IPS DF 19.7 (cell line): ENCODE measurements at regions not wholly inside any gene's neighbourhood (a gene's known extent, or its start where the extent isn't known, plus 50 kb on each side); places are given as distances from the start of the nearest gene placed in this dataset.

ENCODE experiments used
- DNase-seq: peaks from one replicate; pipeline ENCODE4 v3.0.0-alpha.2; 2013; ENCODE audit warnings: low read depth, low spot score

DNA sequence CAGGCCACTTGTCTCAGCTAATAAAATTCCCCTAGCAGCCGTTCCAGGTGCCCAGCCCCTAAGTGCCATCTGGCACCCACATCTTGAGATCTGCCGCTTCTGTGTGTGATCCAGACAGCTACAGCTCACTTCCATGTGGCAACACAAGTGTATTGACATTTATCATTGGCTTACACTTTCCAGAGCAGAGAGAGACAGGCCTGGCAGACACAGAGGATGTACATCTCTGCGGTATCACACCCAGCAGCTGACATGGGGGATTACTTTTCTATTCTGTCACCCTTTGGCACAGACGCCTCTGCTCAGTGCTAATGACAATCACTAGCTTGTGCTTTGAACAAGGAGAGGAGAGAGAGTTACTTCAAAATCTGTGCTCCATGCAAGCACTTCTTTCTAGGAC lies 195.9 kb downstream of the KDR start:
- no peak for DNase-seq

DNA sequence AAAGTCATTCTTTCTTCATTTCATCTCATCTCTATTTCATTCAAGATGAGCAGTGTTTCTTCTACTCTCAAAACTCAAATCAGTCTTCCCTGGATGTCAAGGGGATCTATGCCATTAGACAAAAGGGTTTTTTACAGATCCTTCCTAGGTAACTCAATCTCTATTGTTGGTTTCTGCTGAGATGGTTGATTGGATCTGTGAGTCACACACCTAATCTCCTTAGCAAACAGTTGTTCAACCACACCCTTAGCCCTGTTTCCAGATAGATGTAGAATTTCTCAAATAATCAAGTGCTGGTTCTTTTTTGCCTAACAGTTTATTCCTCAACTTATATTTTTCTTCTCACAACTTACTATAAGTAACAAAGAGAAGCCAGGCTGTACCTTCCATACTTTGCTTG lies 200.5 kb downstream of the KDR start:
- no peak for DNase-seq

DNA sequence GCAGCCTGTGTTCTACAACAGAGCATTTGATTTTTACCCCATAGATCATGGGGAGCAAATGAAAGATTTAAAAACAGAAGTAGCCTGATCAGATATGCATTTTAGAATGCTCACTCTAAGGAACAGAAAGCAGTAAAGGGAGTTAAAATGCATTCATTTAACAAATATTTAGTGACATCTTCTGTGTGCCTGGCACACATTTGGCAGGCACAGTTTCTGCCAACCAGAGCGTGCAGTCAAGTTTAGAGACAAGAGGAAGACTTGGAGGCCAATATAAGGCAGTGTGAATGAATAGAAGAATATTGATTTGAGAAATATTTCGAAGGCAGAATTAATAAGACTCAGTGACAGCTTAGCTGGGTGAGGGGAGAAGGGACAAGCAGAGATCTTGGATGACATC lies 210.1 kb downstream of the KDR start:
- no peak for DNase-seq

DNA sequence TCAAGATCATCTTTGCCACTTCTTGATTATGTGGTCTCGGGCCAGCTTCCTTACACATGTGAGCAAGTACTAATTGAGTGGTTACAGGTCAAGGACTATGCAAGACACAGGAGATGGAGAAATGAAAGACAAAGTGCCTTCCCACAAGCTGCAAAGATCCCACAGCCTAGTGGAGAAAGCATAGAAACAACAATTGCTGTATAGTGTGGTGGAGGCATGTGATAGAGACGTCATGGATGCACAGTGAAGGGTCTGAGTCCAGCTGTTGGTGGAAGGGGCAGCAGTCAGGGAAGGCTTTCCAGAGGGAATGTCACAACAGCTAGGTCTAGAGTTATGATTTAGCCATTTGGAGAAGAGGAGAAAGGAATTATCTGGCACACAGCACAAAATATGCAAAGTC lies 210.6 kb downstream of the KDR start:
- no peak for DNase-seq

DNA sequence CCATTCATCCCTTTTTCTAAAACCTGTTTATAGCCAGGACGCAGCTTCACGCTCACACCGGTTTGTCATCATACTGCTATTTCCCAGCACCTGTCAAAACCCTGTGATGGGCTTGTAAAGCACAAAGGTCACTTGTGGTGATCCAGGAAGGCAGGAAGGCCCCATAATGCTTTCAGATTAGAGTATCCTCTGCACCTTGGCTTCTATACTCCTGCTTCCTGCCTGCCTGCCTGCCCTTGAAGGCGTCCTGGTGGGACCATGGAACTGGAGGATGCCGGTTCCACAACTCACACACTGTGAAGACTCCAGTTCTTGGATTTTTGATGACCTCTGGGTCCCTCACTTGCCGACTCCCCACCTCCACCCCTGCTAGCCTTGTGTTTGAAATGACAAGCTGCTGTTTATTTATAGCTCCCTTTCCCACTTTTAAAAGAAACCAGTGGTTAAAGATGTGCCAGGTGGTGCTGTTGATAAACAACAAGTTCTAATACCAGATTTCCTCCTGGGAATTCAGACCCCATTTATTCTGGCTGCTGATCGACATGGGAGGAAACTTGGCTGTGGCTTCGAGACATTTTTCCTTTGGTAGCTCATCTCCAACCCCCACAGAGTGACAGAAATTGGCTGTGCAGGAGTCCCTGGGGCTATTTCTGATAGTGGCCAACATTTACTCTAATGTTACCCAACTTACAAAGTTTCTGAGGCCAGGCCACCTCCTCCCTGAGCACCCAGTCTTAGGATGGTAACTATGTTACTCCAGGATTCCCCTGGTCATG lies 211.5 kb downstream of the KDR start:
- DNase-seq, result no peak

DNA sequence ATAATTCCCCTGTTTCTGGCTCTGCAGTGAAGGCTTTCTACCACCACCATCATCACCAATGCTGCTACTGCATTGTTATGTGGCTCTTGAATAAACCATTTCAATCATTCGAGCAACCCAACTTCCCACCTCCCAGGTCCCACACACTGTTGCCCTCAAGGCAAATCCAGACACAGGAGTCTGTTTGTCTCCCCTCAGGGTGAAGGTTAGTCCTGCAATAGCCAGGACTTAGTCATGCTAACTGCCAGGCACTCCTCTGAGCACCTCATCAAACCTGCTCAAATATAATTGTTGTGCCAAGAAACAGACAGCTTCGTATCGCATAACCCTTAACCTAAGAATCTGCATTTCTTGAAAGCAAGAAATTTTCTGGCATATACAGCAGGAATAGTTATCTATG lies 213.2 kb downstream of the KDR start:
- DNase-seq, result no peak

DNA sequence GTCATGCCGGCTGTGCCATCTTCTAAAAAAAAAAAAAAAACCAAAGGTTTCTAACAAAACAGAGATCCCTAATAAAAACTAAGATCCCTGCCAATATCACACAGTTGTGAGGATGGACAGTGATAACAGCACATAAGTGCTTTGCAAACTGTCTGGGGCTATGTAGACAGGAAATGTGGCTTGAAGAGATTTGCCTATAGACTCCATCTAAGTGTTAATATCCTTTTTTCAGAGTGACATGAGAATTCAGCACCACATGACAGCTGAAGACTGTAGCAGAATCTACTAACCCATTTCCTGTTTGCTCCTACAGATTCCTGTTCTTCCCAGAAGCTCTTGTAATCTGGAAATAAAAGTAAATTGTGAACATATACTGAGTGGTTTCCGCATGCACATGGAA lies 215.4 kb downstream of the KDR start:
- no peak for DNase-seq

DNA sequence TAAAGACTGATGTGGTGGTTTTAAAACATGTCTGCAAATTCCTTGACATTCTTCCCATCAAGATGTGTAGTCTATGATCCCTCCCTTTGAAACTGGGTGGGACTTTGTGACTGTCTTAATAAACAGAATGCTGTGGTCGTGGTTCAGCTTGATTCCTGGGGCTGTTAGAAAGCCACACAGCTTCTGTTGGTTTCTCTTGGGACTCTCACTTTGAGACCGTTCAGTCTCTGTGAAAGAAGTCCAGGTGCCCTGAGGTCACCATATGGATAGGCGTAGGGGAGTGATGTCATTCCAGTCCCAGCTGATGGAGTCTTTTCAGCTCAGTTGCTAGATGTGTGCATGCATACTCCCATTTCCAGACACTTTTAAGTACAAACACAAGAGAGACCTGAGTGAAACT lies 216.6 kb downstream of the KDR start:
- DNase-seq, result no peak

DNA sequence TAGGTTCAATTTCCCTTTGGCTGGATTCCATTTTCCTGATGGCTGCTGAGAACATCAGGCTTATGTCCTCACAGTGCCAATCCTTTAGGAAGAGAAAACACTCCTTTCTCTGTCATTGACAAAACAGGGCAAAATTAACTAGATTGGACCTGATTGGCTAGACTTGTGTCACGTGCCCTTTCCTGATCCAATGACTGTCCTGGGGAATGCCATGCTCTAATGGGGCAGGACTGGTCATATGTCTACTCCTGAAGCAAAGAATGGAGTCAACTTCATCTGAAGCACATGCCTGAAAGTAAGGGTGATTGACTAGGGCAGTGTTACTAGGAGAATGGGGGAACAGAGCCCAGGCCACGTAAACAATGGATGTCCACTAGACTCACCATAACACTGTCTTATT lies 220.4 kb downstream of the KDR start:
- no peak for DNase-seq

DNA sequence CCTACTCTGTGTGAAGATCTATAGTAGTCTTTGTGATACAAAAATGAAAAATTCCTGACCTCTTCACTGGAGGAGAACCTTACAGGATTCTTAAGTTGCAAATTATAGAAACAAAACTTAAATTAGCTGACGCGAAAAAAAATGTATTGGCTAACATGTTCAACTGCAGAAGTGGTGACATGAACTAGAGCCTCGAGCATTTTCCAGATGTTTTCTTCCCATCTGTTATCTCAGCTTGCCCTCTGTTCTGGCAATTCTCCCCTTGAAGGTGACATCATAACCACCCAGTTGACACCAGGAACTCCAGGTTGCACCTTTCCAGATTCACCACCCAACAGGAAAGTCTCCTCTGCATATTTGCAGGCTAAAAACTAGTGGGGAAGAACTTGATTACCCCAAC lies 222.4 kb downstream of the KDR start:
- DNase-seq, result no peak

DNA sequence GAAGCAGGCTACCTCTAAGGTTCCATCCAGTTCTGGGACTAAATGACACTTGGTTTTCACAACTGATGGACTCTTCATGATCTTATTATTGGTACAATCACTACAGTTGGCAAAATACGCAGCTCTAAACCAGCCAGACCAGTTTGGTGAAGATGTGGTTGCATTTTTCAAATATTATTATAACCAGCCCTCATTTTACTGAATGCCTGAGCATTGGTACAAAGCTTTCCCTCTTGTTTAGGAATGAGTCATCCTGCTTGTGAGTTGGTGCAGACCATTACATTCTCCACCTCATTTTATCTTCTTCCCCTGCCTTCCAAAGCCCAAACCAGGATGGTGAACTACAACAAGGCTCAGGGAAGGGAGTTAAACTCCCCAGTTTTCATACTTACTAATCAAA lies 223.1 kb downstream of the KDR start:
- DNase-seq, result no peak

DNA sequence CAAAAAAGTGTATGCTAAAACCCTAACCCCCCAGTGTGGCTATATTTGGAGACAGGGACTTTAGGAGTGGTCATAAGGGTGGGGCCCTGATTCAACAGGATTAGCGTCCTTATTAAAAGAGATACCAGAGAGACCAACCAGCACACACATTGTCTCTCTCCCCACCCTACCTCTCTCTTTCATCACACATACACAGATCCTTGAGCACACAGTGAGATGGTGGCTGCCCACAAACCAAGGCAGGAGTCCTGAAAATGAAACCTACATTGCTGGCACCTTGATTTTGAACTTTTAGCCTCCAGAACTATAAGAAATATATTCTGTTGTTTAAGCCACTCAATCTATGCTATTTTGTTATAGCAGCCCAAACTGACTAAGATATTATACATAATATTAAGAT lies 224.2 kb downstream of the KDR start:
- DNase-seq, result no peak

DNA sequence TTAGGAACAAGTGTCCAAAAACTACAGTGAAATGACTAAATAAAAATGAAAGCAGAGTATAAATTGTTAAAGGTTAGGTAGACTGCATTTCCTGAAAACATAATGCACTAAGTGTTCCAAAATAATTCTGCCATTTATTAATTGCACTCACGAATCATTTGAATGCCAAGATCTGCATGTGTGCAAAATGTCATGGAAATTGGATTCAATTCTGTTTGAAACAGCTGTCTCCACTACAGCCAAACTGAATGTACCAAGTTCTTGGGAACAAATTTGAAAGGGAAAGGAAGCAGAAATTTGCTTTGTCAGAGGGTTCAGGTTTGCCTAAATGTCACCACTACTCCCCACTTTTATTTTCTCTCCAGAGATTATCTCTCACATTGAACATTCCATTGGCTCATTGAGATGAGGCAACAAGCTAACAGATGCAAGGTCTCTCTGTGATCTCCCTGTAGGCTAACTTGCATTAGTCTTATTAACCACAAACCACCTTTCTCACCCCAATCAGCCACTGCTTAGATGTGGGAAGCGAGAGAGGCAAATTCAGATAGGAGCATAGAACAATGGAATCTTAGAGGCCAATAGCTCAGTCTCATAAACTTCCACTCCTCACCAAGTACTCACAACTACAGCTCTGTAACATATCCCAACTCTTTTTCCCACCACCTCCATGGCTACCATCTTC lies 226.6 kb downstream of the KDR start:
- DNase-seq, result no peak

DNA sequence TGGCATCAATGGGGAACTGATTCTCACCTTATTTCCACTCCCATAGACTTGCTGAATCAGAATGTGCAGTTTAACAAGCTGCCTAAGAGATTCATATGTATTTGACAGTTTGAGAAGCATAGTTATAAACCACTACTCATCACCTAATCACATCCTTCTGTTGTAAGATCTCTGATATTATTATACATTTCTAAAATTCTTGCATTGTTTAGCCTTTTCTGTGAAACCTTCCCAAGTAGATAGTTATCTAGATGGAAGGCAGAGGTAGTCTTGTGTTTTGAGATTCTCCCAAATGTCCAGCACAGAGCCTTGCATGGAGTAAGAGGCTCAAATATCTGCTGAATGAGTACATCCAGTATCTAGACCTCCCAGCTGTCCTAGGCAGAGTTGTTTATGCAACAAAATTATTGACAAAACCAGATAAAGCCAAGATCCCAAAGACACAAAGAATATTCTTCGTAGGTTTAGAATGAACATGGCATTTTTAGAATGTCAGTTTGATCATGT lies 227.3 kb downstream of the KDR start:
- no peak for DNase-seq

DNA sequence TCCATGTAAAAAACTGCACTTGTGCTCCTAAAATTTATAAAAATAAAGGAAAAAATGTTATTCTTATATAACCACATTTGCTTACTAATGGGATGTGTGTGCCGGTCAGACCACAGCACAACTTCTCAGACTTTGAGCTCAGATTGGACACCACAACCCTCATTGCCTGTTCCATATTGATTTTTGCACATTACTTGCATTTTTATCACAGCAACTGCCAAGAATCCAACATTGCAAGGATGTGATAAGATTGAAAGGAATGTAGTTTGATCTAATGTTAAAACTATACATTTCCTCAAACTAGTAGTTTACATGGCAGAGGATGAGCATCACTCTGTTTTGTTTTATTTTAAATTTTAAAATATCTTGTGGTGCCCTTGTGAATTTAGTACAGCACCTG lies 227.8 kb downstream of the KDR start:
- no peak for DNase-seq

DNA sequence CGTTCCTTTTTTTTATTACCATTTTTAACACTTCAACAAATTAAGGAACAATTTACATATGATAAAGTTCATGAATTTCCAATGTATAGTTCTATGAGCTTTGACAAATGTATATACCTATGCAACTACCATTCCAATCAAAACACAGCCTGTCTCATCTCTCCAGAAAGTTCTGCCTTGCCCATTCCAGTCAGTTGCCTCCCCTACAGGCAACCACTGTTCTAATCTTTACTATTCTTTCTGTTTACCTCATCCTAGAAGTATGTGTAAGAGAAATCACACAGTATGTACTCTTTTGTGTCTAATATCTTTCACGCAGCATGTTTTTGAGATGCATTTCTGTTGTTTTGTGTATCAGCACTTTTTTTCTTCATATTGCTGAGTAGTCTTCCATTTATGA lies 224.9 kb downstream of the KIT start:
- no peak for DNase-seq

DNA sequence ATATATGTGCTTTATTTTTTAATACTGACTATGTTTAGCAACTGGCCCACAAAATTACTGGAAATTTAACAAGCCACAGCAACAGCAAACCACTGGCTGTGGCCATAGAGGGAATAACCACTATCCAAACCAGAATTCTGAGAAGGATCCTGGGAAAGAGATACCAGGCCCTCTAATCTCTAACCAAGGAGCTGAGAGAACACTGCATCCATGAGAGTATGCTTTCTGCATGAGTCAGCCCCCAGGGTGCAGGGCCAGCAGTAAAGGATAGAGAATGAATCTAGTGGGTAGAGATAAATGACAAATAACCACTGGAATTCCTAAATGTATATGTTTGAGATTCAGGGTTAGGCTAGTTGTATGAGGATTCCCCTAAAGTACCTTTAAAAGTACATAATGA lies 221.8 kb downstream of the KIT start:
- DNase-seq, result no peak

DNA sequence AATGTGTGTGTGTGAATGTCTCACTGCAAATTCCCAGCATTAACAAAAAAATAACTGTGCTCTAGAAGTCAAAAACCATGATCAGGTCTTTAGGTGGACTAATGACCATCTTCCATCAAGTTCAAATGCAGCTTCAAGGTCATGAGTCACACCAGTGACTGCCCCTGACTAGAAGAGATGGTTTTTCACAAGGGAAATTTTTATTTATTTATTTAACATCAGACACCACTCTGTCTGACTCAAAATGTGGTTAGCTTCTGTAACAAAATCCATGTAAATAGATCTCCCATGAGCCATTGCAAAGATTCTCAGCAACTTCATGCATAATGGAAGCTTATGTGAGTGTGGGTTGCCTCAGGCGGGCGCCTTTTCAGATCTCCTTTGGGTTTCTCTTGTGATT lies 219.2 kb downstream of the KIT start:
- no peak for DNase-seq

DNA sequence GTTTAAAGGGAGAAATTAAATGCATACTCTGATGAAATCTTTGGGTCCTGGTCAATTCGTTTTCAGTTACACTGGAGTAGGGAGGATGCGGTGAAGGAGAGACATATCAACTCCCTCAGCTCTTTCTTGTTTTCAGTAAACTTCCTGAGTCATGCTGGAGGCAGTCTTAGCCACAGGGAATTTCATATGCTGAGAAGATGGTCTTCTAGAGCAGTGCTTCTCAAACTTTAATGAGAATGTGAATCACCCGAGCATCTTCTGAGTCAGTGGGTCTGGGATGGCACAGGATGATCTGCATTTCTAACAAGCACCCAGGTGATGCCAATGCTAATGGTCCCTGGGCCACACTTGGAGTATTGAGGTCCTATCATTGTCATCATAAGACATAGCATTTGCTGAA lies 214.5 kb downstream of the KIT start:
- no peak for DNase-seq

DNA sequence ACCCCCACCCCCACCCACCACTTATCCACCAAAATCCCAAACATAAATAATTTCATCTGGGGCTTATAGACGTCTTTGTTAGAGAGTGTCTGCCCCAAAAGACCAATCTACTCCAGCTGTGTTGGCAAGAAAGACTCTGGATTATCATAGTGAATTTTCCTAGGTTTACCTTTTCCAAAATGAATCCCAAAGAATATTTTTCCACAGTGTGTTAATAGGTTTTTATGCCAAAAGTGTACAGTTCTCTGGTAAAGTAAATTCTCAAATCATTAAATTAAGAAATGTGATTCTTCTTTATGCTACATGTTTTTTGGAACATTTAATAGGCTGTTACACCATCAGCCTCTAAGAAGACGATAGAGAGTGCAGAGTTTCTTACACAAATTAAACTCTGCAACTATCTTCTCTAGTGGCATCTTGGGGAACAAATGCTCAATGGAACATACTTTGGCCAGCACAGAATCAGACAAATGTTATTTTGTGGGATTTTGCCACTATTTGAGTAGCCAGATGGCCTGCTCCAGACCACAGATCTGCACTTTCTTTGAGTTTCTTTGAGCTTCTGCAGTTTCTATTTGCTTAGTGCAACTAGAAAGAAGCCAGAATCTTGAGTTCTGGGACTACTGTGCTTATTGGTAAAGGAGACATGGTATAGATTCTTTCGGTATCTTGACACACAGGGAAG lies 206.0 kb downstream of the KIT start:
- no peak for DNase-seq

DNA sequence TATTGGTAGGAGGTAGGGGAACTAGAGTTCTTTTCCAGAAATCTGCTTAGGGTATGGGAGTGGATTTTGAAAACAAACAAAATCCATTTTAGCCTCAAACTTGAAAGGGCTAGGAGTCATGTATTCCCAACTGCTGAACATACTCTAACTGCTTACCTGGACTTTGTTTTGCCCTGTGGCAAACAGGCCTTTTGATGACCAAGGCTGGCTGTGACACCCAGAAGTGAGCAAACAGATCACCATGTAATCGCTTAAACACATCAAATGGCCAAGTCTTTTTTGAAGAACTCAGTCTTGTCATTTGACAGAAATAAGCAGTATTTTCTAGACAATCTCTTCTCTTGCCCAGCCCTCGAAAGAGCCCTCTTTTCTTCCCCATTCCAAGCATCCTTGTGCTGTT lies 203.4 kb downstream of the KIT start:
- DNase-seq, result no peak

DNA sequence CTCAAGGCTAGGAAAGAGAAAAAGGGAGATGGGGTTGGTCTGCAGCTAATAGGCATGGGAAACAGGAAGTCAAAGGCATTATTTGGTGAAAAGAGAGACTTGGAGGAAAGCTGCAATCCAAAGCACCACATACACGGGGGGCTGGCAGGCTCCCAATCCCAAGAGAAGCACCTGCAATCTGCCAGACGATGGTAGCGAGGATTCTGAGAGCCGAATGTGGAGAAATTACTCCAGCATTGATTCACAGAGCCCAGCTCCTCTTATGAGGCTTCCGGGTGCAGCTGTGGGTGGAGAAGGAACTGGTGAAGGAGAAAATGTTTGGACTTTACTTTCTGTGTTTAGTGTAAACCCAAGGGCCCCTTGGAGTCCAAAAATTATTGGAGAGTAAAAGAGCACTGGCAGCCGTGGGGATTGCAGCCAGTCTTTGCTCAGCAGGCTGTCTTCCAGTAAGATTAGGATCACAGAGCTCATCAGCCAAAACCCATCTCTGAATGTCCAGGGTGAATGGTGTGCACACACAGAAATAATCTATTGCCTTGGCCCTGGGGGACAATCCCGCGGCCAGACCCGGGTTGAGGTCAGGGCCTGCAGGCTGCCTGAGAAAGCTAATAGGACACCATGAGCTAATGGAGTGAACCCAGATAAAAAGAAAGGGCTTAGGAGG lies 197.6 kb downstream of the KIT start:
- no peak for DNase-seq
